OCI-LY7 (cell line): ENCODE measurements at regions not wholly inside any gene's neighbourhood (a gene's known extent, or its start where the extent isn't known, plus 50 kb on each side); places are given as distances from the start of the nearest gene placed in this dataset.

ENCODE experiments used
- BruUV-seq: library from RNA; stranded (reverse); fragments of 400-500 nt; replicated peaks from 2 replicates; lab custom pipeline; 2021; lab: Mats Ljungman, UMichigan
- CTCF ChIA-PET: fragments of 300-600 bp; sonication (Branson Sonifier 250); formaldehyde crosslinking; loops from one replicate; lab custom pipeline; 2022; ENCODE audit warnings: antibody characterized with exemption; ENCODE audit not compliant: unreplicated experiment; lab: Charles Lee
- POLR2A ChIA-PET: fragments of 300-600 bp; sonication (Branson Sonifier 250); formaldehyde crosslinking; loops from one replicate; lab custom pipeline; 2022; ENCODE audit warnings: antibody characterized with exemption; lab: Charles Lee
- DNase-seq: peaks from one replicate; pipeline ENCODE4 v3.0.0-alpha.2; 2015; ENCODE audit warnings: low spot score
- H2AFZ ChIP-seq: fragments of 200-600 bp; sonication (generic), shearing (Covaris generic); 2 replicates; pipeline ENCODE4 v1.6.1; 2014; ENCODE audit warnings: mild to moderate bottlenecking, antibody characterized with exemption, low read length, moderate library complexity
- H3K27ac ChIP-seq: fragments of 200-600 bp; sonication (generic); 2 replicates; pipeline ENCODE4 v1.5.1; 2014; ENCODE audit warnings: mixed run types, low read depth, mild to moderate bottlenecking, moderate library complexity, low read length, inconsistent platforms; ENCODE audit not compliant: poor library complexity, severe bottlenecking
- H3K36me3 ChIP-seq: fragments of 200-600 bp; sonication (generic); 2 replicates; pipeline ENCODE4 v1.6.1; 2014; ENCODE audit warnings: mild to moderate bottlenecking, antibody characterized with exemption, low read length, moderate library complexity, mixed read lengths; ENCODE audit not compliant: insufficient read depth
- H3K4me1 ChIP-seq: fragments of 200-600 bp; sonication (generic); 2 replicates; pipeline ENCODE4 v1.5.1; 2014; ENCODE audit warnings: mild to moderate bottlenecking, low read length; ENCODE audit not compliant: insufficient read depth, poor library complexity, severe bottlenecking
- H3K4me2 ChIP-seq: fragments of 200-600 bp; sonication (generic); 2 replicates; pipeline ENCODE4 v1.6.1; 2014; ENCODE audit warnings: mild to moderate bottlenecking, low read length
- H3K4me3 ChIP-seq: fragments of 200-600 bp; sonication (generic); 2 replicates; pipeline ENCODE4 v1.5.1; 2014; ENCODE audit warnings: mild to moderate bottlenecking, low read depth, low read length; ENCODE audit not compliant: poor library complexity, severe bottlenecking
- H3K79me2 ChIP-seq: fragments of 200-600 bp; sonication (generic); 2 replicates; pipeline ENCODE4 v1.6.1; 2016; ENCODE audit warnings: low read depth, mild to moderate bottlenecking, low read length, moderate library complexity, mixed read lengths; ENCODE audit not compliant: insufficient read depth
- H3K9me2 ChIP-seq: fragments of 200-600 bp; sonication (generic); 2 replicates; pipeline ENCODE4 v1.6.1; 2016; ENCODE audit warnings: mild to moderate bottlenecking, low read length, mixed read lengths; ENCODE audit not compliant: insufficient read depth
- H3K9me3 ChIP-seq: fragments of 200-600 bp; sonication (generic); 2 replicates; pipeline ENCODE4 v1.6.1; 2014; ENCODE audit warnings: mild to moderate bottlenecking, mixed run types, low read length, mixed read lengths
- H4K20me1 ChIP-seq: fragments of 200-600 bp; sonication (generic); 2 replicates; pipeline ENCODE4 v1.6.1; 2014; ENCODE audit warnings: mild to moderate bottlenecking, antibody characterized with exemption, low read length, moderate library complexity, mixed read lengths; ENCODE audit not compliant: insufficient read depth
- EZH2phosphoT487 ChIP-seq: fragments of 200-600 bp; sonication (generic); IDR thresholded peaks from 2 replicates; pipeline ENCODE4 v1.6.1; 2018; ENCODE audit warnings: low read depth, borderline replicate concordance, mild to moderate bottlenecking, mixed run types, antibody characterized with exemption, low read length, moderate library complexity, mixed read lengths
- intact Hi-C: fragments of 100-400 bp; cut with micrococcal nuclease; formaldehyde crosslinking; loops from one replicate; pipeline ENCODE4 v1.10.0; 2022; ENCODE audit not compliant: unreplicated experiment
- TF ChIP-seq, protein P1 (sequence below): fragments of 200-600 bp; sonication (generic); conservative IDR thresholded peaks from 2 replicates; pipeline ENCODE4 v1.5.1; 2014; ENCODE audit warnings: mild to moderate bottlenecking, antibody characterized with exemption, low read length, moderate library complexity, mixed read lengths

DNA sequence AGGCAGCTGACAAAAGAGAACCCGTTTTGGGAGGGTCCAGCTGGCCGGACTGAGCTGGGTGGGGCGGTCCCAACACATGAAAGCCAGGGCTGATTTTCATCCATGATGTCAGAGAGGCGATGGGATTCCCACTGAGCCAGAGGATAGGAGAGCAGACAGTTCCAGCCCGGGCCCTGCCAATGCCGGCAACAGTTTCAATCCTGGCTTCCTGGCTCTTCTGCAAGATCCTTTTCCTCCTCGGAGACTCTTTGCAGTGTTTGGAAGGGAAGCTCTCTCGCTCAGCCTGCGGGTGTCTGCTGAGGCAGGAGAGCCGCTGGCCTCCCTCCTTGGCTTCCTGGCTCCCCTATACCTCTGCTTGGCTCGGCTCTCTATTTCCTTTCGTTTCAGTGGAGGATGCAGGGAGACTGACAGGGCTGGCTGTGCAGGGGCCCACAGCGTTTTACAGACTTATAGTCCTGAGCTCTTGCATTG, 145.5 kb upstream of the SOX9 start:
- Histone ChIP-seq H3K36me3 (no peaks in the 10 kb centered on the region), H3K79me2 (no peaks in the 10 kb centered on the region), H2AFZ (no peak overlapping the region), H3K9me2 (no peaks in the 10 kb centered on the region), H3K9me3 (no peaks in the 10 kb centered on the region), H3K4me2 (no peak overlapping the region), H3K4me3 (no peak overlapping the region), H4K20me1 (no peaks in the 10 kb centered on the region), H3K27ac (no peak overlapping the region), H3K4me1 (no peaks in the 10 kb centered on the region)
- CTCF ChIA-PET: no interaction called here
- intact Hi-C loops: no loop called here
- no peak for DNase-seq
- TF ChIP-seq EZH2phosphoT487: no peak
- TF ChIP-seq, protein P1, sequence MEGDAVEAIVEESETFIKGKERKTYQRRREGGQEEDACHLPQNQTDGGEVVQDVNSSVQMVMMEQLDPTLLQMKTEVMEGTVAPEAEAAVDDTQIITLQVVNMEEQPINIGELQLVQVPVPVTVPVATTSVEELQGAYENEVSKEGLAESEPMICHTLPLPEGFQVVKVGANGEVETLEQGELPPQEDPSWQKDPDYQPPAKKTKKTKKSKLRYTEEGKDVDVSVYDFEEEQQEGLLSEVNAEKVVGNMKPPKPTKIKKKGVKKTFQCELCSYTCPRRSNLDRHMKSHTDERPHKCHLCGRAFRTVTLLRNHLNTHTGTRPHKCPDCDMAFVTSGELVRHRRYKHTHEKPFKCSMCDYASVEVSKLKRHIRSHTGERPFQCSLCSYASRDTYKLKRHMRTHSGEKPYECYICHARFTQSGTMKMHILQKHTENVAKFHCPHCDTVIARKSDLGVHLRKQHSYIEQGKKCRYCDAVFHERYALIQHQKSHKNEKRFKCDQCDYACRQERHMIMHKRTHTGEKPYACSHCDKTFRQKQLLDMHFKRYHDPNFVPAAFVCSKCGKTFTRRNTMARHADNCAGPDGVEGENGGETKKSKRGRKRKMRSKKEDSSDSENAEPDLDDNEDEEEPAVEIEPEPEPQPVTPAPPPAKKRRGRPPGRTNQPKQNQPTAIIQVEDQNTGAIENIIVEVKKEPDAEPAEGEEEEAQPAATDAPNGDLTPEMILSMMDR: no peak
- POLR2A ChIA-PET: interaction anchor here (1.1 kb wide), 1 partner anchor 9 kb away, joined by 3 read pairs; no protein-coding TSS in a partner anchor
- no TSS peak for BruUV-seq

DNA sequence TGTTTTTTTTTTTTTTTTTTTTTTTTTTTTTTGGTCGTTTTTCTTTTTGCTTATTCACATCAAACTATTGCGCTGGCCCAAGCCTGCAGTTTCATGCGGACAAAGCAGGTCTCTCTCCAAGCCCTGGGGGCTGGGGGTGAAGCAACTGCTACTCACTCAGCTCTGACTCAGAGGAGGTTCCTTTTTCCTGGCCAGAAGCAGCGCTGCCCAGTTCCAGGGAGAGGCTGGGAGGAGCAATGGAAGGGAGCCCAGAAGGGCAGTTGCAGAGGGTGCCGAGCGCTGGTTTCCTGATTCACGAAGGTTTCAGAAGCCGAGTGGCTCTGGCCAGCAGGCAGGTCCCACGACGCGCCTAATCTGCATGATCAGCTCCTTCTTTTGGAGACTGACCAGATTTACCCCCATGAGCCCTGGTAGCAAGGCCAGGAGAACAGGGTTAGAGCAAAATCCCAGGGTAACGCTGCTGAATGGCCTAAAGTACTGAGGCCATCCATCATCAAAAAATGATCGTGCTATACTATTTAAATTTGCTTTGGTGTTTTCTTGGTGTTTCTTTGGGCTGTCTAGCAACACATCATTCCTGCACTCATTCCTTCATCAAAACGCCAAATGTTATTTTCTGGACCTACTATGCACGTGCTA, 144.7 kb upstream of the SOX9 start:
- Histone ChIP-seq H3K36me3 (no peaks in the 10 kb centered on the region), H3K27ac (no peak overlapping the region), H3K79me2 (no peaks in the 10 kb centered on the region), H3K4me1 (no peaks in the 10 kb centered on the region), H4K20me1 (no peaks in the 10 kb centered on the region), H2AFZ (no peak overlapping the region), H3K9me2 (no peaks in the 10 kb centered on the region), H3K9me3 (no peaks in the 10 kb centered on the region), H3K4me2 (no peak overlapping the region), H3K4me3 (no peak overlapping the region)
- no TSS peak for BruUV-seq
- POLR2A ChIA-PET: interaction anchor here (1.1 kb wide), 1 partner anchor 8 kb away, joined by 3 read pairs; no protein-coding TSS in a partner anchor
- intact Hi-C loops: no loop called here
- no peak for DNase-seq
- CTCF ChIA-PET: no interaction called here
- TF ChIP-seq, protein P1: no peak
- TF ChIP-seq EZH2phosphoT487: no peak

DNA sequence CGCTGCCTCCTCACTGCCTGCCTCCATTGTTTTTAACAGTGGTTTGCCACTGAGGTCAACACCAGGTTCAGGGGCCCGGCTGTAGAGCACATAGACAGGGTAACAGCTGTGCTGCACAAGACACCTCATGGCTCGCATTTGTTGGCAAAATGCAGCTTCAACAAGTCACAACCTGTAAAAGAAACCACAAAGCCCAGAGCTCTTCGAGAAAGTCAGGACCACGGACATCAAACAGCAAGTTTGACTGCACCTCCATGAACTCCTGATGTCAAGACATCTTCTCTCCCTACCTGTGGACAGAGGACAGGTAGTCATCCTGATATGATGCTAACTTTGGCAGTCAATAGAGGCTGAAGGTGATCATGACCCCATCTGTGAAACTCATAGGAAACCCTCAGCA, 142.4 kb upstream of the SOX9 start:
- no TSS peak for BruUV-seq
- Histone ChIP-seq H3K79me2 (no peaks in the 10 kb centered on the region), H3K27ac (no peak overlapping the region), H3K4me2 (no peak overlapping the region), H3K36me3 (no peaks in the 10 kb centered on the region), H3K4me1 (no peaks in the 10 kb centered on the region), H3K9me3 (no peaks in the 10 kb centered on the region), H3K9me2 (no peaks in the 10 kb centered on the region), H3K4me3 (no peak overlapping the region), H4K20me1 (no peaks in the 10 kb centered on the region), H2AFZ (no peak overlapping the region)
- no peak for TF ChIP-seq EZH2phosphoT487
- TF ChIP-seq, protein P1: no peak
- no peak for DNase-seq
- POLR2A ChIA-PET: interaction anchor here (0.7 kb wide), 1 partner anchor 1216 kb away, joined by 3 read pairs; no protein-coding TSS in a partner anchor
- CTCF ChIA-PET: no interaction called here
- intact Hi-C loops: no loop called here
